ENCODE measurements at regions not wholly inside any gene's neighbourhood (a gene's known extent, or its start where the extent isn't known, plus 50 kb on each side); places are given as distances from the start of the nearest gene placed in this dataset.

- Histone ChIP-seq H3K4me3 (no peak overlapping the region), H3K36me3 (ENCODE audit: insufficient read depth, low read length) (no peaks in the 10 kb centered on the region), H3K27ac (no peak overlapping the region), H3K9ac (ENCODE audit: insufficient read length) (no peak overlapping the region), H3K9me3 (ENCODE audit: low read depth, low read length) (no peaks in the 10 kb centered on the region)
- DNase-seq (ENCODE audit: low read depth, low spot score): no peak
- TF ChIP-seq POLR2AphosphoS5 (IDR thresholded peaks at IDR 0.05; ENCODE audit: borderline replicate concordance, low read depth, low read length): no peak
- TF ChIP-seq FOXP2 (optimal IDR thresholded peaks at IDR 0.05; ENCODE audit: control extremely low read depth, extremely low read length, insufficient read depth): no peak
- TF ChIP-seq EZH2 (IDR thresholded peaks at IDR 0.05): no peak
Measured at GRCh38 chr4:119748853-119749252, 120.2 kb upstream of the PDE5A start.

- H3K27ac ChIP-seq: no peak overlapping the region
- H3K9me3 ChIP-seq (ENCODE audit: low read depth, low read length): no peaks in the 10 kb centered on the region
- H3K9ac ChIP-seq (ENCODE audit: insufficient read length): no peak overlapping the region
- H3K36me3 ChIP-seq (ENCODE audit: insufficient read depth, low read length): no peaks in the 10 kb centered on the region
- DNase-seq (ENCODE audit: low read depth, low spot score): no peak
- no peak for TF ChIP-seq EZH2 (IDR thresholded peaks at IDR 0.05)
- no peak for TF ChIP-seq FOXP2 (optimal IDR thresholded peaks at IDR 0.05; ENCODE audit: control extremely low read depth, extremely low read length, insufficient read depth)
- TF ChIP-seq POLR2AphosphoS5 (IDR thresholded peaks at IDR 0.05; ENCODE audit: borderline replicate concordance, low read depth, low read length): no peak
- H3K4me3 ChIP-seq: no peak overlapping the region
Measured at GRCh38 chr4:119746951-119747350, 118.3 kb upstream of the PDE5A start.

- no peak overlapping the region for H3K27ac ChIP-seq
- DNase-seq (ENCODE audit: low read depth, low spot score): no peak
Measured at GRCh38 chr4:119745351-119745750, 116.7 kb upstream of the PDE5A start.

GRCh38 chr4:119744580-119744979, 116.0 kb upstream of the PDE5A start:
- H3K27ac ChIP-seq: no peak overlapping the region

More at GRCh38 chr4:119745351-119745750, 116.7 kb upstream of the PDE5A start:
- Histone ChIP-seq H3K9me3 (ENCODE audit: low read depth, low read length) (no peaks in the 10 kb centered on the region), H3K9ac (ENCODE audit: insufficient read length) (no peak overlapping the region), H3K4me3 (no peak overlapping the region), H3K36me3 (ENCODE audit: insufficient read depth, low read length) (no peaks in the 10 kb centered on the region)
- TF ChIP-seq EZH2 (IDR thresholded peaks at IDR 0.05): no peak
- TF ChIP-seq FOXP2 (optimal IDR thresholded peaks at IDR 0.05; ENCODE audit: control extremely low read depth, extremely low read length, insufficient read depth): no peak
- no peak for TF ChIP-seq POLR2AphosphoS5 (IDR thresholded peaks at IDR 0.05; ENCODE audit: borderline replicate concordance, low read depth, low read length)

GRCh38 chr4:119743644-119744043, 115.0 kb upstream of the PDE5A start:
- Histone ChIP-seq H3K27ac (no peak overlapping the region), H3K4me3 (no peak overlapping the region), H3K9me3 (ENCODE audit: low read depth, low read length) (no peaks in the 10 kb centered on the region), H3K36me3 (ENCODE audit: insufficient read depth, low read length) (no peaks in the 10 kb centered on the region), H3K9ac (ENCODE audit: insufficient read length) (no peak overlapping the region)
- no peak for TF ChIP-seq POLR2AphosphoS5 (IDR thresholded peaks at IDR 0.05; ENCODE audit: borderline replicate concordance, low read depth, low read length)
- TF ChIP-seq FOXP2 (optimal IDR thresholded peaks at IDR 0.05; ENCODE audit: control extremely low read depth, extremely low read length, insufficient read depth): no peak
- no peak for TF ChIP-seq EZH2 (IDR thresholded peaks at IDR 0.05)
- DNase-seq (ENCODE audit: low read depth, low spot score): no peak

More at GRCh38 chr4:119744580-119744979, 116.0 kb upstream of the PDE5A start:
- H3K9ac ChIP-seq (ENCODE audit: insufficient read length): no peak overlapping the region
- no peaks in the 10 kb centered on the region for H3K36me3 ChIP-seq (ENCODE audit: insufficient read depth, low read length)
- TF ChIP-seq POLR2AphosphoS5 (IDR thresholded peaks at IDR 0.05; ENCODE audit: borderline replicate concordance, low read depth, low read length) (no peak), FOXP2 (optimal IDR thresholded peaks at IDR 0.05; ENCODE audit: control extremely low read depth, extremely low read length, insufficient read depth) (no peak), EZH2 (IDR thresholded peaks at IDR 0.05) (no peak)
- no peak for DNase-seq (ENCODE audit: low read depth, low spot score)
- H3K4me3 ChIP-seq: no peak overlapping the region
- H3K9me3 ChIP-seq (ENCODE audit: low read depth, low read length): no peaks in the 10 kb centered on the region

- DNase-seq (ENCODE audit: low read depth, low spot score): no peak
- H3K9ac ChIP-seq (ENCODE audit: insufficient read length): no peak overlapping the region
- no peak overlapping the region for H3K27ac ChIP-seq
- no peaks in the 10 kb centered on the region for H3K9me3 ChIP-seq (ENCODE audit: low read depth, low read length)
- H3K36me3 ChIP-seq (ENCODE audit: insufficient read depth, low read length): no peaks in the 10 kb centered on the region
- no peak overlapping the region for H3K4me3 ChIP-seq
- TF ChIP-seq FOXP2 (optimal IDR thresholded peaks at IDR 0.05; ENCODE audit: control extremely low read depth, extremely low read length, insufficient read depth): no peak
- TF ChIP-seq EZH2 (IDR thresholded peaks at IDR 0.05): no peak
- no peak for TF ChIP-seq POLR2AphosphoS5 (IDR thresholded peaks at IDR 0.05; ENCODE audit: borderline replicate concordance, low read depth, low read length)
Measured at GRCh38 chr4:119739796-119740195, 111.2 kb upstream of the PDE5A start.

- no peaks in the 10 kb centered on the region for H3K9me3 ChIP-seq (ENCODE audit: low read depth, low read length)
- no peaks in the 10 kb centered on the region for H3K36me3 ChIP-seq (ENCODE audit: insufficient read depth, low read length)
- no peak for DNase-seq (ENCODE audit: low read depth, low spot score)
- H3K9ac ChIP-seq (ENCODE audit: insufficient read length): no peak overlapping the region
- no peak overlapping the region for H3K27ac ChIP-seq
- no peak overlapping the region for H3K4me3 ChIP-seq
- TF ChIP-seq FOXP2 (optimal IDR thresholded peaks at IDR 0.05; ENCODE audit: control extremely low read depth, extremely low read length, insufficient read depth) (no peak), POLR2AphosphoS5 (IDR thresholded peaks at IDR 0.05; ENCODE audit: borderline replicate concordance, low read depth, low read length) (no peak), EZH2 (IDR thresholded peaks at IDR 0.05) (no peak)
Measured at GRCh38 chr4:119738901-119739300, 110.3 kb upstream of the PDE5A start.

GRCh38 chr4:119736559-119736958, 108.0 kb upstream of the PDE5A start:
- H3K36me3 ChIP-seq (ENCODE audit: insufficient read depth, low read length): no peaks in the 10 kb centered on the region
- no peak overlapping the region for H3K4me3 ChIP-seq
- no peak for DNase-seq (ENCODE audit: low read depth, low spot score)
- no peaks in the 10 kb centered on the region for H3K9me3 ChIP-seq (ENCODE audit: low read depth, low read length)
- TF ChIP-seq FOXP2 (optimal IDR thresholded peaks at IDR 0.05; ENCODE audit: control extremely low read depth, extremely low read length, insufficient read depth): no peak
- no peak for TF ChIP-seq EZH2 (IDR thresholded peaks at IDR 0.05)
- no peak overlapping the region for H3K9ac ChIP-seq (ENCODE audit: insufficient read length)
- H3K27ac ChIP-seq: no peak overlapping the region

GRCh38 chr4:119735165-119735651, 106.6 kb upstream of the PDE5A start:
- Histone ChIP-seq H3K36me3 (ENCODE audit: insufficient read depth, low read length) (no peaks in the 10 kb centered on the region), H3K4me3 (no peak overlapping the region), H3K9ac (ENCODE audit: insufficient read length) (no peak overlapping the region), H3K9me3 (ENCODE audit: low read depth, low read length) (no peaks in the 10 kb centered on the region), H3K27ac (0 out of 2 replicates have a peak overlapping the region, but pooled peaks have one; percentile 25)
- DNase-seq (ENCODE audit: low read depth, low spot score): no peak
- TF ChIP-seq EZH2 (IDR thresholded peaks at IDR 0.05) (no peak), FOXP2 (optimal IDR thresholded peaks at IDR 0.05; ENCODE audit: control extremely low read depth, extremely low read length, insufficient read depth) (no peak), POLR2AphosphoS5 (IDR thresholded peaks at IDR 0.05; ENCODE audit: borderline replicate concordance, low read depth, low read length) (no peak)
